Right atrium auricular region (tissue), 2 donors: ENCODE measurements at regions not wholly inside any gene's neighbourhood (a gene's known extent, or its start where the extent isn't known, plus 50 kb on each side); places are given as distances from the start of the nearest gene placed in this dataset.

Experiments
- DNase-seq: peaks from one replicate; pipeline ENCODE4 v3.0.0-alpha.2; 2019; ENCODE audit warnings: low spot score
- H3K27ac ChIP-seq, 2 donors: fragments of 200-600 bp; sonication (generic); 1 replicate in 1 of 2; 2 replicates in 1 of 2; pipeline ENCODE4 v1.5.1; 2016 to 2019
- H3K27me3 ChIP-seq, 2 donors: fragments of 200-600 bp; sonication (generic); one replicate each; pipeline versions ENCODE4 v1.5.1 to v1.6.0; 2017 to 2019
- H3K36me3 ChIP-seq: fragments of 200-600 bp; sonication (generic); one replicate; pipeline ENCODE4 v1.5.1; 2016
- H3K4me1 ChIP-seq, 2 donors: fragments of 200-600 bp; sonication (generic); one replicate each; pipeline versions ENCODE4 v1.5.1 to v1.6.0; 2017 to 2019
- H3K4me3 ChIP-seq, 2 donors: fragments of 200-600 bp; sonication (generic); 1 replicate in 1 of 2; 2 replicates in 1 of 2; pipeline ENCODE4 v1.5.1; 2017 to 2019; ENCODE audit warnings: mild to moderate bottlenecking in 1 of 2, moderate library complexity in 1 of 2
- H3K9me3 ChIP-seq, 2 donors: fragments of 200-600 bp; sonication (generic); one replicate each; pipeline ENCODE4 v1.5.1; 2019
- TF ChIP-seq, protein P1 (sequence below), 2 donors: fragments of 200-600 bp; sonication (generic); IDR thresholded peaks; one replicate each; pipeline ENCODE4 v1.5.1; 2019; ENCODE audit warnings: antibody characterized with exemption in 2 of 2

GRCh38 chr3:18725668-18726407, 300.7 kb upstream of the SATB1 start:
- TF ChIP-seq, protein P1, sequence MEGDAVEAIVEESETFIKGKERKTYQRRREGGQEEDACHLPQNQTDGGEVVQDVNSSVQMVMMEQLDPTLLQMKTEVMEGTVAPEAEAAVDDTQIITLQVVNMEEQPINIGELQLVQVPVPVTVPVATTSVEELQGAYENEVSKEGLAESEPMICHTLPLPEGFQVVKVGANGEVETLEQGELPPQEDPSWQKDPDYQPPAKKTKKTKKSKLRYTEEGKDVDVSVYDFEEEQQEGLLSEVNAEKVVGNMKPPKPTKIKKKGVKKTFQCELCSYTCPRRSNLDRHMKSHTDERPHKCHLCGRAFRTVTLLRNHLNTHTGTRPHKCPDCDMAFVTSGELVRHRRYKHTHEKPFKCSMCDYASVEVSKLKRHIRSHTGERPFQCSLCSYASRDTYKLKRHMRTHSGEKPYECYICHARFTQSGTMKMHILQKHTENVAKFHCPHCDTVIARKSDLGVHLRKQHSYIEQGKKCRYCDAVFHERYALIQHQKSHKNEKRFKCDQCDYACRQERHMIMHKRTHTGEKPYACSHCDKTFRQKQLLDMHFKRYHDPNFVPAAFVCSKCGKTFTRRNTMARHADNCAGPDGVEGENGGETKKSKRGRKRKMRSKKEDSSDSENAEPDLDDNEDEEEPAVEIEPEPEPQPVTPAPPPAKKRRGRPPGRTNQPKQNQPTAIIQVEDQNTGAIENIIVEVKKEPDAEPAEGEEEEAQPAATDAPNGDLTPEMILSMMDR (IDR thresholded peaks at IDR 0.05), result no peak
- Histone ChIP-seq H3K9me3 (no peaks in the 10 kb centered on the region), H3K27me3 (no peaks in the 10 kb centered on the region), H3K4me1 (no peaks in the 10 kb centered on the region), H3K27ac (no peak overlapping the region), H3K4me3 (no peak overlapping the region), H3K36me3 (no peaks in the 10 kb centered on the region)
- DNase-seq, result no peak

DNA sequence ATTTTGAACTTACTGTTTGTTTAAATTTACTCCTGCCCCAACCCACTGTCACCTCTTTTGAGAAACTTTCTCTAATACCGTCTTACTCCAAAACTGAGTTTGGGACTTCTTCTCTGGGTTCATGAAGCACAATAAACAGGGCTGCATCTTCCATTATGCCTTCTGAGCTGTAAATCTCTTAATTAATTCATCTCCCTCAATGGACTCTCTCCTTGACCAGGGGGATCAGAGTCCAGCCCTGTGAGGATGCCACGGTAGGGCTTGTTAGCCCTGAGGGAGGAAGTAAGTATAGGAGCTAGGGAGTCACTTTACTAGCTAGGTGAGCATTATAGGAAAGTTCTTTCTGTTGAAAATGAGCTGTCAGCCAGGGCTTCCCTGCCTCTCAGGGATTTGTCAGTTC, 299.3 kb upstream of the SATB1 start:
- no peak for DNase-seq
- no peaks in the 10 kb centered on the region for H3K9me3 ChIP-seq
- no peaks in the 10 kb centered on the region for H3K36me3 ChIP-seq
- no peak overlapping the region for H3K27ac ChIP-seq
- H3K27me3 ChIP-seq, result no peaks in the 10 kb centered on the region
- H3K4me1 ChIP-seq, result no peaks in the 10 kb centered on the region
- TF ChIP-seq, protein P1 (IDR thresholded peaks at IDR 0.05), result no peak
- no peak overlapping the region for H3K4me3 ChIP-seq

DNA sequence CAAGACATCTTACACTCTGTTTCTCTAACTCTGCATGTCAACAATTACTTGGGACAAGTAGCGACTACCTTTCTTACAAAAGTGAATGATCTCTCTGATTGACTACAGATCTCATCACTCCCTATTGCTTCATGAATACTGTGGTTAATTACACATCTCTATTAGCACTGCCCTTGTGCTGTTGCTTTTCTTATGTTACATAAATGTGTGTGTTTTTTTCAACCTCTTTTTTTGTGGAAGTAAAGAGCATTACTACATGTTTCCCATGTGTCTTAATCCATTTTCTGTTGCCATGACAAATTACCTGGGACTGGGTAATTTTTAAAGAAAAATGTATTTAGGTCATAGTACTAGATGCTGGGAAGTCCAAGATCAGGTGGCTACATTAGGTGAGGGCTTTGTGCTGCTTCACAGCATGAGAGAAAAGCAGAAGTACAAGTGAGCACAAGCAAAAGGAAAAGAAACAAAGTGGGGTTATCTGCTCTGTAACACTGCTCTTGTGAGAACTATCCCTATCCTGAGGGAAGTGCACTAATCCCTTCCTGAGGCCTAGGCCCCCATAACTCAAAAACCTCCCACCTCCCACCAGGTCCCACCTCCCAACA, 298.2 kb upstream of the SATB1 start:
- TF ChIP-seq, protein P1 (IDR thresholded peaks at IDR 0.05), result no peak
- no peak for DNase-seq

DNA sequence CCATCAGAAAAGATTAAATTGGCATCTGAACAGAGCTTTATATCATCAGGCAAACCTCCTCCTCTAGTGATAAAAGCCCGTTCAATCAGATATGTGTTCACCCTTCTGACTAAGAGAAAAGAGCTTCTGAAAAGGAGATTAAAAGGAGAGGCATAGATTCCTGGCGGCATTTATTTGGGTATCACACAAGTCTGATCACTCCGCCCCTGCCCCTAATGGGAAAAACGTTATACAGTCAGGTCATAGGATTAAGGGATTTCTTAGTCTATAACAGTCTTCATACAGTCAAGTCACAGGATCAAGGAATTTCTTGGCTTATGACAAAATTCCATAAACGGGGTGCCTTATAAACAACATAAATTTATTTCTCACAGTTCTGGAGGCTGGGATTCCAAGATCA, 295.4 kb upstream of the SATB1 start:
- no peak for DNase-seq
- TF ChIP-seq, protein P1 (IDR thresholded peaks at IDR 0.05), result no peak
- H3K27ac ChIP-seq, result no peak overlapping the region
- no peaks in the 10 kb centered on the region for H3K27me3 ChIP-seq
- no peaks in the 10 kb centered on the region for H3K9me3 ChIP-seq
- H3K4me3 ChIP-seq, result no peak overlapping the region
- no peaks in the 10 kb centered on the region for H3K4me1 ChIP-seq
- no peaks in the 10 kb centered on the region for H3K36me3 ChIP-seq

More for the DNA sequence above, 298.2 kb upstream of the SATB1 start:
- Histone ChIP-seq H3K27ac (no peak overlapping the region), H3K9me3 (no peaks in the 10 kb centered on the region), H3K27me3 (no peaks in the 10 kb centered on the region), H3K4me3 (no peak overlapping the region), H3K4me1 (no peaks in the 10 kb centered on the region), H3K36me3 (no peaks in the 10 kb centered on the region)

GRCh38 chr3:18717598-18717997, 292.5 kb upstream of the SATB1 start:
- H3K4me3 ChIP-seq, result no peak overlapping the region
- no peaks in the 10 kb centered on the region for H3K36me3 ChIP-seq
- H3K9me3 ChIP-seq, result no peaks in the 10 kb centered on the region
- H3K4me1 ChIP-seq, result no peaks in the 10 kb centered on the region
- no peak for DNase-seq
- TF ChIP-seq, protein P1 (IDR thresholded peaks at IDR 0.05), result no peak
- H3K27ac ChIP-seq, result no peak overlapping the region
- H3K27me3 ChIP-seq, result no peaks in the 10 kb centered on the region
